GM10266 (cell line): ENCODE measurements at regions not wholly inside any gene's neighbourhood (a gene's known extent, or its start where the extent isn't known, plus 50 kb on each side); places are given as distances from the start of the nearest gene placed in this dataset.

ENCODE experiments used
- DNase-seq: peaks from one replicate; pipeline ENCODE4 v3.0.0; 2012; ENCODE audit errors: extremely low spot score
- CTCF ChIP-seq: IDR thresholded peaks from 2 replicates; pipeline ENCODE4 v1.5.1; 2012; ENCODE audit warnings: mild to moderate bottlenecking, low read depth; ENCODE audit not compliant: control insufficient read depth, insufficient read depth; ENCODE audit errors: missing control alignments

- no peak for TF ChIP-seq CTCF
- DNase-seq = no peak
Observed at GRCh38 chr5:35374584-35374983, 144.3 kb upstream of the PRLR start.

- no peak for TF ChIP-seq CTCF
- no peak for DNase-seq
Observed at GRCh38 chr5:35373249-35373648, 143.0 kb upstream of the PRLR start.

- no peak for TF ChIP-seq CTCF
- no peak for DNase-seq
Observed at GRCh38 chr5:35372482-35372881, 142.2 kb upstream of the PRLR start.

GRCh38 chr5:35371951-35372426, 141.7 kb upstream of the PRLR start:
- no peak for TF ChIP-seq CTCF
- DNase-seq = no peak

GRCh38 chr5:35370871-35371270, 140.6 kb upstream of the PRLR start:
- TF ChIP-seq CTCF = no peak
- DNase-seq = no peak

GRCh38 chr5:35369965-35370790, 139.9 kb upstream of the PRLR start:
- TF ChIP-seq CTCF = no peak
- DNase-seq = no peak

- DNase-seq = no peak
- no peak for TF ChIP-seq CTCF
Observed at GRCh38 chr5:35367526-35367925, 137.2 kb upstream of the PRLR start.
